HG03565 (cell line): ENCODE measurements at regions not wholly inside any gene's neighbourhood (a gene's known extent, or its start where the extent isn't known, plus 50 kb on each side); places are given as distances from the start of the nearest gene placed in this dataset.
"Not testable (repeated sequence)": the region's sequence is repeated elsewhere in the genome, so short reads cannot be mapped to it uniquely, and the experiment has no call there.

Source experiments
- ATAC-seq: cut with Tn5 transposase; IDR thresholded peaks from one replicate; pipeline ENCODE4 v1.9.1; 2021; ENCODE audit warnings: mild to moderate bottlenecking, moderate library complexity; ENCODE audit not compliant: unreplicated experiment

DNA sequence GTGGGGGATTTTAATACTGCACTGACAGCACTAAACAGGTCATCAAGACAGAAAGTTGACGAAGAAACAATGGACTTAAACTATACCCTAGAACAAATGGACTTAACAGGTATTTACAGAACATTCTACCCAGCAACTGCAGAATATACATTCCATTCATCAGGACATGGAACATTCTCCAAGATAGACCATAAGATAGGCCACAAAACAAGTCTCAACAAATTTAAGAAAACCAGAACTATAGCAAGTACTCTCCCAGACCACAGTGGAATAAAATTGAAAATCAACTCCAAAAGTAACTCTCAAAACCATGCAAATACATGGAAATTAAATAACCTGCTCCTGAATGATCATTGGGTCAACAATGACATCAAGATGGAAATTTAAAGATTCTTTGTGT lies 218.3 kb downstream of the SYK start:
- not testable (repeated sequence) for ATAC-seq

DNA sequence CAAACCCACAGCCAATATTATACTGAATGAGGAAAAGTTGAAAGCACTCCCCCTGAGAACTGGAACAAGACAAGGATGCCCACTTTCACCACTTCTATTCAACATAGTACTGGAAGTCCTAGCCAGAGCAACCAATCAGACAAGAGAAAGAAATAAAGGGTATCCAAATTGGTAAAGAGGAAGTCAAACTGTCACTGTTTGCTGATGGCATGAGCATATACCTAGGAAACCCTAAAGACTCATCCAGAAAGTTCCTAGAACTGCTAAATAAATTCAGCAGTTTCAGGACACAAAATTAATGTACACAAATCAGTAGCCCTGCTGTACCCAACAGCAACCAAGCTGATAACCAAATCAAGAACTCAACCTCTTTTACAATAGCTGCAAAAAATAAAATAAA lies 220.0 kb downstream of the SYK start:
- ATAC-seq, result not testable (repeated sequence)

DNA sequence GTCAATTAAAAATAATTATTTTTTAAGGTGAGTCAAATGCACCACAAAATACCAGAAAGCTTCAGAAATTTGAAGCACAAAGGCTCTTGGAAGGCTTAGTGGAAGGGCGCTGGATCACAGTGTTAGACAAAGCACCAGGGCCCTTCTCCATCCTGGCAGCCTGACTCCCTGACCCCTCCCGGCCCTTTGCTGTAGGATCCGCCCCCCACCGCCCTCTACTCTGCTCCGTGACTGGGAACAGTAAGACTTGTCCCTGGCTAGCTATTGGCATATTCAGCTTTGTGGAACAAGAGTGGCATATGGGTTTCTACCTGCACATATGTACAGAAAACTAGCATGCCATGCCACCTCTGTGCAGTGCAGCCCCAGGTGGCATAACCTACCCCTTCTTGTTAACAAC lies 222.1 kb downstream of the SYK start:
- ATAC-seq, result no peak

DNA sequence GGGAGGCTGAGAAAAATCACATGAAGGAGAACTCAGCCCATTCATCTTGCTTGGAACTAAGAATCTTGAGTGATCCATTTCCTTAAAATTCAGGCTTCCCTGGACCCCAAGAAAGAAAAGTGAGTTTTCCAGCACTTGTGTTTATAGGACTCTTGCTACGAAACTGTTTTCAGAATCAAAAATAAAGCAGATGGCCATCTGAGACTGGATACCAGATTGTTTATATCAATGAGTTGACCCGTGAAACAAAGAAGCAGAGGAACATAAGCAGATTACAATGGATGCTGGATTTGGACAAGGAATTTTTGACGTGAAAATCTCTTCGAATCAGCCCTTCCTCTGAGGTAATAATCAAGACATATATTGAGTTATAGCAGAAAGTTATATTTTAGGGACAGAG lies 223.2 kb downstream of the SYK start:
- ATAC-seq, result no peak

DNA sequence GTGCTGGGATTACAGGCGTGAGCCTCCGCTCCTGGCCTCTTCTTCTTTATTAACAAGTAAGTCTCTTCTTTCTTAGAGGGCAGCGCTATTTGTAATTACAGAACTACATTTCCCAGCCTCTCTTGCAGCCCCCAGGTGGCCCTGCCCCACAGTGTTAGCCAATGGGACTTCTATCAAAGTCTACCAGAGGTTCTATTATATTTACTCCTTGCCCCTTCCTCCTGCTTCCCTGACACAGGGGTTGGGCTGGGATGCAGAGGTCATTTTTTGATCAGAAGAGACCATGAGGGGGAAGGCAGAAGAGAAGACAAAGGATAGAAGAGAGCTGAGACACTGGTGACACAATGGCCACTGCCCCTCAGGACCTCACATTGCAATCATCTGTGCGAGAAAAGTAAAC lies 224.2 kb downstream of the SYK start:
- no peak for ATAC-seq

DNA sequence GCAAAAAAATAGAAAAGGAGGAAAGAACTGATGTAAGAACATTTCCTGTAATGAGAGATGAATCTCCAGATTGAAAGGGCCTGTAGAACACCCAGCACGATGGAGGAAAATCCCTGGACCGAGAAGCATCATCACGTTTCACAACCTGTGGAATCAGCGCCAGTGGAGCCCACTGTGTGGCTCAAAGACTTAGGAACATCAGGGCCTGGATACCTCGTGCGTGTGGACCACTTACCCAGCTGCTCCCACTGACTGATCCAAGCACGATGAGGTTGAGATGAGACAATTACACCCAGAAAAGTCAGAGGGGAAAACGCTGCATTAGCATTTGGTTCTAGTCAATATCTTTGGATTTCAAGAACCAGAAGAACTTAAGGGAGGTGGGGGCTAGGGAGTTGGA lies 224.6 kb downstream of the SYK start:
- no peak for ATAC-seq

DNA sequence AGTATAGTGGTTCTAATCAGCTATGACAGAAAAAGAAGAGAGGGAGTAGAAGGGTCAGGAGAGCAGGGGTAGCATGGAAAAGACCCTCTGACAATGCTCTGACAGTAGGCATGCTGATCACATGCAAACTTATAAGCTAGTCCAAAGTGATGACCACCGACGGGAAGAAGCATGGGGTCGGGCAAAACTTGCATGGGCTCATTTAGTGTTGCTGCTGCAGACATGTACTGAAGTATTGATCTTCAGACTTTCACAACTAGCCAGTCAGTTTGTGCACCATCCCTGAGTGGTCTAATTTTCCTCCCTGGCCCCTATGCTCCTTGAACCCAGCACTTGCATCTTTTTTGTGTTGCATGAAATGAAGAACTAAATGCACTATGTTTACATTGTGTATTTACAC lies 225.4 kb downstream of the SYK start:
- no peak for ATAC-seq

DNA sequence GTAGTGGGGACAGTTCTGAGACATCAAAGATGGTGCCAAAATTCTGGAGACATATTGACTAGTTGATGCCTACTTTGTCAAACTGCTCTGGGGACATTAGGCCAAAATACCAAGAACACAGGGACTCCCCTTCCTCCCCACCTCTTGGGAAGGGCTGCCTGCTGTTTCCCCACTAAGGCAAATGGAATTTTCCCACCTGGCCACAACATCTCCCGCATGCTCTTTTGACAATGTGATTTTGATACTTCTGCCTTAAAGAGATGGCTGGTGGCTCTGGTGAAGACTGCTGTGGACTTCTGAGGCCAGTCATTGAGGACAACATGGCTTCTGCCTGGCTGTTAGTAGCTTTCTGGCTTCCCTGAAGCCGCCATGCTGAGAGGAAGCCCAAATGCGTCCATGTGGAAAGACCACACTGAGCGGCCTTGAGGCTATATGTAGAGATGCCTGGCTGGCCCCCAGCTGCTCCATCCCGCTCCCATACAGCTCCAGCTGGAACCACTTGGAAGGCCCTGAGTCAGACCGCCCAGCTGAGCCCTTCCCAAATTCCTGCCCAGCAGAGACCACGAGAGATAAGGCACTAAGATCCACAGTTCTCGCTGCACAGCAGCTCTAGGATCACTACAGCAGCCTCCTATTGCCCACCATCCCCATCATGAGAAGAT lies 226.7 kb downstream of the SYK start:
- no peak for ATAC-seq

DNA sequence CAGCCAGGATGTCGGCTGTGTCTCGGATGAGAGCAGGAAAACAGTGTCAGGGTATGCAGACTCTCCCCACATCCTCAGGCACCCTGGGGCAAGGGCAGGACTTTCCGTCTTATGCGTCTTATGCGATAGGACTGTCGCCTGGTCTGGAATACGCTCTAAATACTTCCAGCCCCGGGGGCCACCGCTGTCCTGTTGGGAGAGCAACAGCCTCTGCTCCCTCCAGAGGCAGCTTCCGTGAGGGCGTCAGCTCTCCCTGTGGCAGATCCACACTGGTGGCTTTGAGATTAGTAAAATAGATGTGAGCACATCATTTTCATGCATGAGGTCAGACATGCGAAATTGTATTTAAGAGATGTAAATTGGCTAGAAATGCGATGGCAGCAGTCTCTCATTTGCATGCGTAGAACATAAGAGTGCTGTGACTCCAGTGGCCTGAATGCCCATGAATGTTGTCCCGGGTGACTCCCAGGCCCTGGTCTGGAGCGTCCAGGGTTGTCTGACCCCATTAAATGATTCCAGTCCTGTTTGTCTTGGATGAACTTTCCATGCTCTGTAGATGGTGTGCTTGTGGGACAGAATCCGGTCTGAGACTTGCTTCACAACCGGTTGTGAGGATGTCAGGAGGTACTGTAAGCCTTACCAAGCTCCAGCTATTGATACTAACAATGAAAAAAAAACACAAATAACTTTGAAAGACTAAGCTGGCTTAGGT lies 228.2 kb downstream of the SYK start:
- no peak for ATAC-seq

DNA sequence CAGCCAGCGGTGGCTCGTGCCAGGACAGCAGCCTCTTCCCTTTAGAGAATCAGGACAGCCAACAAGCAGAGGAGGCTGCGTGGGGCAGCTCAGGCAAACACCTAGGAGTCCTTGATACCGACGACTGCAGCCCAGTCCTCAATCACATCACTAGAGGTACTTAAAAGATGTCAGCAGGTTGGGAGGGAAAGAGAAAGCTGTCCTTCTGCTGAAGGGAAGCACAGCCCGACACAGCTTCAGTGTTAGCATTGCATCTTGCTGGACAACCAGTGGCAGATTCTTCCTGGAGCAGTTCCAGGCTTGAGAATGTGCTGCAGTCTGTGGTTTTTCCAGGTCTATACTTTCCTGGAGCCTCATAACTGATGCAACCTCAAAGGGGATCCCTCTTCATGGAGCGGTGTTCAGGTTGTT lies 230.5 kb downstream of the SYK start:
- ATAC-seq, result no peak

DNA sequence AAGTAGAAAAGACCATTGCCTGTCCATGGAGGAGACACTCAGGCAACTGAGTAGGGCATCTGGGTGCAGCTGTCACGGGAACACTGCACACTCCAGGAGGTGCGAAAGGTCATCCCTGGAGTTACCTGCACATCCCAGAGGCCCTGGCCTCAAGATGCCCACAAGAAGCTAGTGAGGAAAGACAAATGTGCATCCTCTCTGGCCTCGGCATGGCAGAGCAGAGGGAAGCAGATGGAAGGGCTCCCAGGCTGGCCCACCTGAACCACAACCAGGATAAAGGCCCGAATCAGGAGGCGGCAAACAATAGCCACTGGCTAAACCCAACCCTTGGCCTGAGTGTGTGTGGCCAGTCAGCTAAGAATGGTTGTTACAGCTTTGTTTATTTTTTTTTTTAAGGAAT lies 231.7 kb downstream of the SYK start:
- no peak for ATAC-seq

DNA sequence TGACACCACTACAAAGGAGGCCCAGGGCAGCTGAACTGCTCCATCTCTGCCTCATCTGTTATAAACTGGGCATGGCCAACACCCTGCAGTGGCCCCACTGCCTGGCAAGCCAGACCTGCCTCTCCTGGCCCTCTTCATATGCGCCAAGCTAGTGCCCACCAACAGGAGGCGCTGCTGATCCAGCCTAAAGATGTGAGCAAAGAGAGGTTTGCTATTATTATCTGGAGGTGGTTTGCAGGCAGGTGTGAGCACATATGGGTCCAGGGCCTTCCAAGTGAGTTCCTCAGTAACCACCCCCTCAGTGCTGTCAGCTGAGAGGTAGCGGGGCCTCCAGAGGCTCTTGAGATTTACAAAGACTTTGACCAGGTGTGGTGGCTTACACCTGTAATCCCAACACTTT lies 232.2 kb downstream of the SYK start:
- no peak for ATAC-seq

DNA sequence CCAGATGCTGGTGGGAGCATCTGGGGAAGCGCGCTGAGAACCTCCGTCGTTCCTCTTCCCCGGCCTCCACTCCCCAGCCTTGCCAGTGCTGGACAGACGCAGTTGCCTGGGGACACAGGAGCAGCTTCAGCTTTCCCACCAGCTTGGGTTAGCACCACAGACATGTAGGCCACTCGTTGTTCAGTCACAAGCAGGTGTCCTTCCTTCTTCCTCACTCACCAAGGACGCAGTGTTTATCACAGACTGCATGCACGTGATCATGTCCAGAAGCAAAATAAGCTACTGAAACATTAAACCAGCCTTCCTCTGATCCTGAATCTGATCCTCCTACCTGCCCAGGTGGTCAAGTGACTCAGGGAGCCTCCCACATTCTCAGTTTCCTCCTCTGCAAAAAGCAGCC lies 232.9 kb downstream of the SYK start:
- ATAC-seq, result no peak

DNA sequence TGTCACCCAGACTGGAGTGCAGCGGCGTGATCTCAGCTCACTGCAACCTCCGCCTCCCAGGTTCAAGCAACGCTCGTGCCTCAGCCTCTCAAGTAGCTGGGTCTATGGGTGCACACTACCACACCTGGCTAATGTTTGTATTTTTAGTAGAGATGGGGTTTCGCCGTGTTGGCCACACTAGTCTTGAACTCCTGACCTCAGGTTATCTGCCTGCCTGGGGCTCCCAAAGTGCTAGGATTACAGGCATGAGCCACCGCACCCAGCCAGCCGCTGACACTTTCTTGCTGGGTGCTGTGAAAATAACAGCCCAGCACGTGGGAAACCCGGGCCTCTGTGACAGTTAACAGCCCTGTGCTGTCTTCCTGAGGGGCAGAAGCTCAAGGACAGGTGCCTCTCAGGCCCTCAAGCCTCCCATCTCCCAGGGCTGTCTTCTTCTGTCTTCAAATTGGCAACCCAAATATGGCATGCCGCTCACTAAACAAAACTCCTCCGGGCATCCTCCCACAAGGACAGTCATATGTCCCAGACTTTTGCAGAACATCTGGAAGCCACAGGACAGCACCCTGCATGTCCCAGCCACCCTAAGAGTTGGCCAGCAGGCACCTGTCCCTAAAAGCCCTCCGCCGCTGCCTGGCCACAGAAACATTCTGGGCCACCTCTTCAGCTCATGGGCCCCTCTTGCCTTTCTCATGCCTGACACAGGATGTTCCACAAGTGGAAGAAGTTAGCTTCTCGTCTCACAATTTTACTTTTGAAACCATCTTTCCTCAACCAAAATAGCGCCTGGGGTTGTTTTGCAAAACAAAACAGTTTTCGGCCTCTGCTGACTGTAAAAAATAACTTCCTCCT lies 233.6 kb downstream of the SYK start:
- no peak for ATAC-seq

DNA sequence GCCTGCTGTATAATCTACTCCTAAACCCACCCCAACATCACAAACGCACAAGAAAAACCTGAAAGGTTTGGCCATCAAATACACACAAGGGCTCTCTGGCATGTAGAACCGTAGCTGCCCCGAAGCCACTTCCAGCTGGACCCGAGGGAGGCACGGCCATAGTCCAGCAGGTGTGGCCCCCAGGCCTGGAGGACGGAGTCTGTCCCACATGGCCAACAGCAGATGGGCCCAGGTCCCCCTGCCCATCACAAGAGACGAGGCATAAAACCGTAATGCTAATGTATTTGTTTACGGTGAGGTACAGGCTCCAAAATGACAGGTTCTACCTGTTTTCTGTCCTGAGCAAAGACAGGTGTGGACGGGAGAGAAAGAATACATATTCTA lies 234.2 kb downstream of the SYK start:
- ATAC-seq, result no peak

DNA sequence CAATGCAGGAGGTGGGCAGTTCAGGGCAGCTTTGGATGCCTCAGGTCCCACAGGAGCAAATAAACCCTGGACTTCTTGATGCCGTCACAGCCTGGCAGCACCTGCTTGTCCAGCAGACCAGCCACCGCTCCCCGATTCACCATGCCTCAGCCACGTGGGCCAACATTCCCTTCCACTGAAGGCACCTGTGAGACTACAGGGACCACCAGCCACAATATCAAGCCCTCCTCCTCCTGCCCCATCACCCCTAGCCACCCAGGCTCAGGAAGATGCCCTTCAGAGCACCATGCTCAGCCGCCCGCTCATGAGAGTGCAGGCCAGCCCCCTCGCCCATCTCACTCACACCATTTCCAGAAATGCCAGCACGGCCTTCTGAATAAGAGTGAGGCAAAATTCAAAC lies 234.7 kb downstream of the SYK start:
- no peak for ATAC-seq

DNA sequence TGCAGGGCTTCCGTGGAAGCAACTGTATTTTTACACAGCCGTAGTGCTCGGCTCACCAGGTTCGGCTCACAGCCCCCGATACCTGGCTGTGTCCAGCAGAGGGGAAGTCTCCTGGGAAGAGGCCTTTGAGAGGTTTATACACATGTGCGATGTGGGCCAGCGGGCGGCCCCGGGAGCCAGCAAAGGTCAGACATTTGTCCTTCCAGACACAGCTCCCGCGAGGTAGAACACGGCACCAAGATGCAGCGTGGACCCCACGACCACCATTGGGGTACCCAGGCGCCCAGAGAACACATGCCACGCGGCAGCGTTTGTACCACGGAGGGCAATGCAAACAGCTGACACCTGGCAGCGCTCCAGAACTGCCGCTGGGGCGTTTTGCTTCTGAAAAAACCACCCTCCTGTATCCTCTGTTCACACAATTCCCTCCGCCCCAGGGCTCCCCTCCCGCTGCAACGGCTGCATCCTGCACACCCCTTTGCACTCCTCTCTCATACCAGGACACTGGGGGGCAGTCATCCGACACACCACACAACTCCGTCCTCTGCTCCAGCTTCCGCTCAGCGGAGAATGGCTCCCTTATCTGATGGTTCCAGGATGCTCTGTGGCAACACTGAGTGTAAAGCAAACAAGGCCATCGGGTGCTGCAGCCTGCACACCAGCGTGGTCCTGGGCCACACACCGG lies 235.3 kb downstream of the SYK start:
- no peak for ATAC-seq

DNA sequence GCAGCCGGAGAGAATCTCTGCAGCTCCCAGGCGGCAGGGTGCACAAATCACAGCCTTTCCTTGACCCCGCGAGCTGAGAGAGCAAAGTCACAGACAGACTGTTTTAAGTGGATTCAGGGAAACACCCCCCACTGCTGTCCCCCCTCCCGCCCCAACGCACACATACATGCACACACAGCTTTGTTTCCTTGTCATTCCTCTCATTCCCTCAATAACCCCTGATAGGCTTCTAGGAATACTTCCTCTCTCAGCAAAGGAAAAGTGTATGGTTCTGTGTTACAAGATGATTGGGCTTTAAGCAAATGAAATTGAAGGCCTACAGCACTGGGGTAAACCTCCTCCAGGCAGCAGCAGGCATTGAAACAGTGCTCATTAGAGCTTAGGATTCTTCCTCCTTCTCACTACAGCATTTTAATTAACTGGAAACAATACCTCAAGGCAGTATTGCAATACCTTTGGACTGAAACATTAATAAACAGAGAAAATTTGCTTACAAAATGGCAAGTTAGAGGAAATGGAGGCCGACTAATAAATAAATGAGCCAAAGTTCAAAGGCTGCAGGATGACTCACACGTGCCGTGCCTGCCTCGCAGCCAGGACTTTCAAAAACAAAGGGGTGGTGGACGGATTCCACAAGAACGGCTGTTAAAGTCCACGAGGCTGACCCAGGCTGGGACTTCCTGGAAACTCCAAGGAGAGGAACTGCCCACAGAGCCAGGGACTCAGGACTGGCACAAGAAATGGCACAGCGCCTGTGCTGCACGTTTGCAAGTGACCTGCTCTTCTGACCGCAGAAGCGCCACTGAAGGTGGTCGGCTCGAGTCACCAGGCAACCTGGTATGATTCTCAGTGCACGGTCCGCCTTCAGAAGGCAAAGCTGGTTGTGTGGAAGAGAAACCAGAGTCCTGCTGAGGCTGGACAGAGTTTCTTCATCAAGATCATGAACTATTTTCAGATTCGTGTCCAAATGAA lies 236.2 kb downstream of the SYK start:
- no peak for ATAC-seq

DNA sequence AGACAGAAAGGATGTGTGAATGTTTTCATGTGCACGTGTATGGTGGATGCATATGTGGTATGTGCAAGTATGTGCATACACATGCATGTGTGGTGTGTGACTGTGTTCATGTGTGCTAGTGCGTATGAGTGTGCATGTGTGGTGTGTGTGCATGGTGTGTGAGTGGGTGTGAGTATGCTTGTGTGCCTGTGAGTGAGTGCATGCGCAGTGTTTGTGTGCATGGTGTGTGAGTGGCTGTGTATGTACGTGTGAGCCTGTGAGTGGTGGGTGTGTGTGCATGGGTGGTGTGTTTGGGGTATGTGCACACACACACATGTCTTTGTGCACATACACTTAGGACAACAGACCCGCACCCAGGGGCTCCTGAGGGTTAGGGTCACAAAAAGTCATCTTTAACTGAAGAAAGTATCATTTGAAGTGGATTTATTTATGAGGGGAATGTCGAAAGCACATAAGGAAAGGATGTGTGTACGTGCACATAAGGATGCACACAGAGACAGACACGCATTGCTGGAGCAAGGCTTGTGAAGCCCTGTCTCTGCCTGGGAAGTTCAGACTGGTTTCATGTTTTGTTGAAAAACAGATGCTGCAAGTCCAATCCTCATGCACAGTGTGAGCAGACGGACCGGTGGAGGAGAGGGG lies 237.0 kb downstream of the SYK start:
- no peak for ATAC-seq
